ENCODE measurements at regions not wholly inside any gene's neighbourhood (a gene's known extent, or its start where the extent isn't known, plus 50 kb on each side); places are given as distances from the start of the nearest gene placed in this dataset.

- TF ChIP-seq CTCF (IDR thresholded peaks at IDR 0.05; ENCODE audit: poor library complexity) (no peak), EZH2phosphoT487 (IDR thresholded peaks at IDR 0.05; ENCODE audit: low read depth, severe bottlenecking, unreplicated experiment) (no peak), EZH2 (IDR thresholded peaks at IDR 0.05; ENCODE audit: borderline replicate concordance) (no peak)
Measured at GRCh38 chr5:67335426-67335825, 138.8 kb upstream of the CD180 start.

Measured in hepatocyte (in vitro differentiated cells).